ENCODE measurements at regions not wholly inside any gene's neighbourhood (a gene's known extent, or its start where the extent isn't known, plus 50 kb on each side); places are given as distances from the start of the nearest gene placed in this dataset.

GRCh38 chr2:220619525-220620220 lies 952.4 kb downstream of the EPHA4 start:
- TF ChIP-seq, protein P1, sequence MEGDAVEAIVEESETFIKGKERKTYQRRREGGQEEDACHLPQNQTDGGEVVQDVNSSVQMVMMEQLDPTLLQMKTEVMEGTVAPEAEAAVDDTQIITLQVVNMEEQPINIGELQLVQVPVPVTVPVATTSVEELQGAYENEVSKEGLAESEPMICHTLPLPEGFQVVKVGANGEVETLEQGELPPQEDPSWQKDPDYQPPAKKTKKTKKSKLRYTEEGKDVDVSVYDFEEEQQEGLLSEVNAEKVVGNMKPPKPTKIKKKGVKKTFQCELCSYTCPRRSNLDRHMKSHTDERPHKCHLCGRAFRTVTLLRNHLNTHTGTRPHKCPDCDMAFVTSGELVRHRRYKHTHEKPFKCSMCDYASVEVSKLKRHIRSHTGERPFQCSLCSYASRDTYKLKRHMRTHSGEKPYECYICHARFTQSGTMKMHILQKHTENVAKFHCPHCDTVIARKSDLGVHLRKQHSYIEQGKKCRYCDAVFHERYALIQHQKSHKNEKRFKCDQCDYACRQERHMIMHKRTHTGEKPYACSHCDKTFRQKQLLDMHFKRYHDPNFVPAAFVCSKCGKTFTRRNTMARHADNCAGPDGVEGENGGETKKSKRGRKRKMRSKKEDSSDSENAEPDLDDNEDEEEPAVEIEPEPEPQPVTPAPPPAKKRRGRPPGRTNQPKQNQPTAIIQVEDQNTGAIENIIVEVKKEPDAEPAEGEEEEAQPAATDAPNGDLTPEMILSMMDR (IDR thresholded peaks at IDR 0.05), result no peak
- TF ChIP-seq POLR2A (IDR thresholded peaks at IDR 0.05), result no peak
